Colonic mucosa (tissue), 4 donors: ENCODE measurements at regions not wholly inside any gene's neighbourhood (a gene's known extent, or its start where the extent isn't known, plus 50 kb on each side); places are given as distances from the start of the nearest gene placed in this dataset.

Source experiments
- DNase-seq: peaks from one replicate; pipeline ENCODE4 v3.0.0-alpha.2; 2020
- H3K27ac ChIP-seq: fragments of 200-600 bp; one replicate; pipeline ENCODE4 v1.8.0; 2021
- H3K27me3 ChIP-seq: fragments of 200-600 bp; one replicate; pipeline ENCODE4 v1.8.0; 2021
- H3K36me3 ChIP-seq: fragments of 200-600 bp; one replicate; pipeline ENCODE4 v1.8.0; 2021
- H3K4me1 ChIP-seq: fragments of 200-600 bp; one replicate; pipeline ENCODE4 v1.8.0; 2021; ENCODE audit warnings: mild to moderate bottlenecking
- H3K4me3 ChIP-seq: fragments of 200-600 bp; one replicate; pipeline ENCODE4 v1.8.0; 2021
- H3K9ac ChIP-seq, 2 donors: one replicate each; pipeline ENCODE4 v1.7.0; 2013; ENCODE audit warnings: control low read depth in 2 of 2, low read depth in 2 of 2, low read length in 2 of 2
- H3K9me3 ChIP-seq: fragments of 200-600 bp; one replicate; pipeline ENCODE4 v1.8.0; 2021
- intact Hi-C: fragments of 100-400 bp; cut with DNase I; formaldehyde crosslinking; loops from one replicate; pipeline ENCODE4 v1.14.1; 2022
- TF ChIP-seq, protein P1 (sequence below): fragments of 200-600 bp; IDR thresholded peaks from one replicate; pipeline ENCODE4 v1.8.0; 2022; ENCODE audit warnings: antibody characterized with exemption, mild to moderate bottlenecking
- donor health status: healthy.
- donor health status: DM: no; HTN: no; CAD: no.
- donor health status: DM: no; HTN: no; CAD: no.

DNA sequence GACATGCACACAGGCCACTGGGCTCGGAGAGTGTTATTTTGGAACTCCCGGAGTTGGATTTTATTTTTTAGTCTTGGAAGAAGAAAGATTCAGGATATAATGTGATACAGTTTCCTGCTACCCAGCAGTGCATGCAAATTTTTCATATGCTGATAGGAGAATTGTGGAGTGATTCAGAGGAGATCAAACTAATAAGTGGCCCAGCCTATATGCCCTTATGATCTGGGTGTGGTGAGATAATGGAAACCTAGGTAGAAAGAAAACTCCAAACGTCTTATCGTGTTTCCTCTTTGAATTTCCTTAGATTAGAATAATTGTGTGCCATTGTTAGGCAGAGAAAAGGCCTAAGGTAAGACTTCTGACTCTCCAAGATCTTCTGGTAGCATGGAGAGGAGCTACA lies 401.2 kb upstream of the BTBD3 start:
- no peak overlapping the region for H3K4me3 ChIP-seq
- H3K4me1 ChIP-seq = no peaks in the 10 kb centered on the region
- intact Hi-C loops = no loop called here
- no peak overlapping the region for H3K9ac ChIP-seq
- H3K27ac ChIP-seq = peak overlapping the region; percentile 11
- no peak for DNase-seq
- H3K27me3 ChIP-seq = no peaks in the 10 kb centered on the region
- H3K9me3 ChIP-seq = no peaks in the 10 kb centered on the region
- TF ChIP-seq, protein P1, sequence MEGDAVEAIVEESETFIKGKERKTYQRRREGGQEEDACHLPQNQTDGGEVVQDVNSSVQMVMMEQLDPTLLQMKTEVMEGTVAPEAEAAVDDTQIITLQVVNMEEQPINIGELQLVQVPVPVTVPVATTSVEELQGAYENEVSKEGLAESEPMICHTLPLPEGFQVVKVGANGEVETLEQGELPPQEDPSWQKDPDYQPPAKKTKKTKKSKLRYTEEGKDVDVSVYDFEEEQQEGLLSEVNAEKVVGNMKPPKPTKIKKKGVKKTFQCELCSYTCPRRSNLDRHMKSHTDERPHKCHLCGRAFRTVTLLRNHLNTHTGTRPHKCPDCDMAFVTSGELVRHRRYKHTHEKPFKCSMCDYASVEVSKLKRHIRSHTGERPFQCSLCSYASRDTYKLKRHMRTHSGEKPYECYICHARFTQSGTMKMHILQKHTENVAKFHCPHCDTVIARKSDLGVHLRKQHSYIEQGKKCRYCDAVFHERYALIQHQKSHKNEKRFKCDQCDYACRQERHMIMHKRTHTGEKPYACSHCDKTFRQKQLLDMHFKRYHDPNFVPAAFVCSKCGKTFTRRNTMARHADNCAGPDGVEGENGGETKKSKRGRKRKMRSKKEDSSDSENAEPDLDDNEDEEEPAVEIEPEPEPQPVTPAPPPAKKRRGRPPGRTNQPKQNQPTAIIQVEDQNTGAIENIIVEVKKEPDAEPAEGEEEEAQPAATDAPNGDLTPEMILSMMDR = no peak
- H3K36me3 ChIP-seq = no peaks in the 10 kb centered on the region

DNA sequence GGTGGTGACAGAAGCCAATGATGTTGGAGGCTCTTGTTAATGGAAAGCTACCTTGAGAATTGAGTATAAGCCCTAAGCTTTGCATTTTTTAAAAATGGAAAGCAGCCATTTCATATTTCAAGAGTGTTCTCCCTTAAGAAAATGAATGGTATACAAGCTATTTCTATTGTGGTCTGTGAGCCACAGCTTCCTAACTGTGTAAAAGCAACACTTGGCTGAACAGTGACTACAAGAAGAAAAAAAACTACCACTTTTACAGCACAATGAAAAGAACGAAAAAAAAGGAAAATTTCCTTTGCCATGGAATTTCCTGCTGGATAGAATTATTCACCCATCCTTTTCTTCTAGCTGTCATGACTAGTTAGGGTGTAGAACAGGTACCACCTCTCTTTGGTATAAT lies 397.1 kb upstream of the BTBD3 start:
- Histone ChIP-seq H3K27me3 (no peaks in the 10 kb centered on the region), H3K9me3 (no peaks in the 10 kb centered on the region), H3K4me3 (no peak overlapping the region), H3K4me1 (no peaks in the 10 kb centered on the region), H3K27ac (no peak overlapping the region), H3K36me3 (no peaks in the 10 kb centered on the region), H3K9ac (no peak overlapping the region)
- no peak for DNase-seq
- intact Hi-C loops = no loop called here
- TF ChIP-seq, protein P1 = no peak

DNA sequence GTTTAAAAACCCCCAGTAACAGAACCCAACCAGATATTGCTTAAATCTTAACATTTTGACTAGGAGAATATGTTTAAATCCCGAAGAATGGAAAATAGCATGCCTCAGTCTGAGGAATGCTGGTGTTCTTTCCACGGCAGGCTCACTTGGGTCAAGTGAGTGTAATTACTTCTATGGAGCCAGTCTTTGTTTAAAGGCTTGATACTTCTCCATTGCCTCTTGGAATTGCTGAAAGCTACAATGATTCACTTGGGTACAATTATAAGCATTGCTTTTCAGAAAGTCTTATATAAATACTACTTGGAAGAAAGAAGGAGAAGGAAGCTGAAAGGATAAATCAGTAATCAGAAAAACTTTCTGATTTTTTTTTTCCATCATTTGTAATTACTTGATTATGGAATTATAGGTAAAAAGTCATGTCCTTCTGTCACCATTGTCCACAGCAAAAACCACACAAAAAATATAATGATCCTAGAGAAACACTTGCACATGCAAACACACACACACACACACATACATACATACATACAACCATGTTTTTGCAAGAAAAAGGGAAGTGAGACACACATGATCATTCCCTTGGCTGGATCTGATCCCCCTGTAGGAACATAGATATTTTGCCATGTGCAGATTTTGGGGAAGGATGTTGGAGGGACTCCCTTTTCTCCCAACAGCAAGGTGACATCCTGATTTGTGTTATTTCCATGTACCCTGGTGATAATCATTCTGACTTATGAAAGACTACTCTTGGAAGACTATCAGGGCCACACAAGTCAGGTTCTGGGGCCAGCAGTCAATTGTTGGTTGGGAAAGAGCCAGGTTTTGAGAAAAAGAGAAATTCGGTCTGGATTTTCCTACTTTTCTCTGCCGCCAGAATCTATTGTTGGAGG lies 396.0 kb upstream of the BTBD3 start:
- H3K27ac ChIP-seq = no peak overlapping the region
- H3K36me3 ChIP-seq = no peaks in the 10 kb centered on the region
- no peaks in the 10 kb centered on the region for H3K27me3 ChIP-seq
- TF ChIP-seq, protein P1 = no peak
- no peak overlapping the region for H3K4me3 ChIP-seq
- H3K4me1 ChIP-seq = no peaks in the 10 kb centered on the region
- intact Hi-C loops = no loop called here
- H3K9me3 ChIP-seq = no peaks in the 10 kb centered on the region
- no peak overlapping the region for H3K9ac ChIP-seq
- DNase-seq = no peak

DNA sequence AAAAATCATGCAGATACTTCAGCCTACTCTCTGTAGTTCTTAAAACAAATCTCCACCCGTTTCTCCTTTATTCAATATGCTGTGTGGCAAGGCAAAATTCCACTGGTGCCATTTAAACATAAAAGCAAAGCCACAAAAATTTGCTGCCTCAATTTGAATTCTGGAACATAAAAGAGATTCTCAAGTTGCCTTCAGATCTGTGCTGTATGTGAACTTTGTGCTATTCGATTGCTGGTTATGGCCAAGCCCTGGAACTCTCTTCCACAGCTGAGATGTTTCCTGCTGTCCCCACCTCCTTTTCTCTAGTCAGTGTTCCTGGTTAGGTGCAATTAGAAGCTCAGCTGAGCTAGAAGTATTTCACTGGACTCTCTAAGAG lies 395.3 kb upstream of the BTBD3 start:
- Histone ChIP-seq H3K36me3 (no peaks in the 10 kb centered on the region), H3K4me1 (no peaks in the 10 kb centered on the region), H3K9me3 (no peaks in the 10 kb centered on the region), H3K4me3 (no peak overlapping the region), H3K9ac (no peak overlapping the region), H3K27ac (no peak overlapping the region), H3K27me3 (no peaks in the 10 kb centered on the region)
- TF ChIP-seq, protein P1 = no peak
- DNase-seq = no peak
- intact Hi-C loops = no loop called here

DNA sequence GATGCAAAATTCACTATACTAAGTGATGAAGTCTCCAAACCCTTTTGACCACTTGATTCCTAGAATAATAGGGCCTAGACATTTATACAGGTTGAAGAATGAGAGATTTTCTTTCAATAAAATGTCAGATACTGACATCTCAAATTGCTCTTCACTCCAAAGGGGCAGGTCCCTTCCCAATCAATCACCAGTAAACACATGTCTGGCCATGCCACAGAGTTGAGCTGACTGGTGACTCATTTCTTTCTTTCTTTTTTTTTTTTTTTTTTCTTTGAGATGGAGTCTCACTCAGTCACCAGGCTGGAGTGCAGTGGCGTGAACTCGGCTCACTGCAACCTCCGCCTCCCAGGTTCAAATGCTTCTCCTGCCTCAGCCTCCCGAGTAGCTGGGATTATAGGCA lies 388.6 kb upstream of the BTBD3 start:
- Histone ChIP-seq H3K4me1 (no peaks in the 10 kb centered on the region), H3K4me3 (no peak overlapping the region), H3K9ac (no peak overlapping the region), H3K9me3 (no peaks in the 10 kb centered on the region), H3K36me3 (no peaks in the 10 kb centered on the region), H3K27ac (no peak overlapping the region), H3K27me3 (no peaks in the 10 kb centered on the region)
- intact Hi-C loops = no loop called here
- no peak for DNase-seq
- TF ChIP-seq, protein P1 = no peak
